ENCODE measurements at regions not wholly inside any gene's neighbourhood (a gene's known extent, or its start where the extent isn't known, plus 50 kb on each side); places are given as distances from the start of the nearest gene placed in this dataset.
A peak's percentile ranks its signal among the peaks of the same experiment; 100 is the strongest.

DNA sequence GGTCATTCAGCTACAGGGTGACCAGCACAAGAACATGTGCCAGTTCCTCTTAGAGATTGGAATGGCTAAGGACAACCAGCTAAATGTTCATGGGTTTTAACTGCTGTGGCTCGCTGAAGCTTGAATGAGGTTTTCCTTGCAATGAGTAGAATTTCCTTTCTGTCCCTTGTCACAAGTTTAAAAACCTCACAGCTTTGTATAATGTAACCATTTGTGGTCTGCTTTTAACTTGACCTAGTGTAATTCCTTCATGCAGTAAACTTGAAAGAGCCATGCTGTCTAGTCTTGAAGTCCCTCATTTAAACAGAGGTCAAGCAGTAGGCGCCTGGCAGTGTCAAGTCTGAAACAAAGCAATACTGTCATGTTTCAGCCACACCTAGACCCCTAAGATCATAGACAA, 181.3 kb upstream of the DMRT1 start:
- no peaks in the 10 kb centered on the region for H3K9me3 ChIP-seq (ENCODE audit: low read depth)
- H3K27me3 ChIP-seq = no peaks in the 10 kb centered on the region
- TF ChIP-seq, protein P1, sequence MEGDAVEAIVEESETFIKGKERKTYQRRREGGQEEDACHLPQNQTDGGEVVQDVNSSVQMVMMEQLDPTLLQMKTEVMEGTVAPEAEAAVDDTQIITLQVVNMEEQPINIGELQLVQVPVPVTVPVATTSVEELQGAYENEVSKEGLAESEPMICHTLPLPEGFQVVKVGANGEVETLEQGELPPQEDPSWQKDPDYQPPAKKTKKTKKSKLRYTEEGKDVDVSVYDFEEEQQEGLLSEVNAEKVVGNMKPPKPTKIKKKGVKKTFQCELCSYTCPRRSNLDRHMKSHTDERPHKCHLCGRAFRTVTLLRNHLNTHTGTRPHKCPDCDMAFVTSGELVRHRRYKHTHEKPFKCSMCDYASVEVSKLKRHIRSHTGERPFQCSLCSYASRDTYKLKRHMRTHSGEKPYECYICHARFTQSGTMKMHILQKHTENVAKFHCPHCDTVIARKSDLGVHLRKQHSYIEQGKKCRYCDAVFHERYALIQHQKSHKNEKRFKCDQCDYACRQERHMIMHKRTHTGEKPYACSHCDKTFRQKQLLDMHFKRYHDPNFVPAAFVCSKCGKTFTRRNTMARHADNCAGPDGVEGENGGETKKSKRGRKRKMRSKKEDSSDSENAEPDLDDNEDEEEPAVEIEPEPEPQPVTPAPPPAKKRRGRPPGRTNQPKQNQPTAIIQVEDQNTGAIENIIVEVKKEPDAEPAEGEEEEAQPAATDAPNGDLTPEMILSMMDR (IDR thresholded peaks at IDR 0.05; ENCODE audit: low read depth, low read length) = no peak
- peaks cover 9% of the 10 kb centered on the region for H3K4me1 ChIP-seq (ENCODE audit: low read depth)
- H3K4me3 ChIP-seq = no peak overlapping the region
- H3K27ac ChIP-seq = peak overlapping the region; percentile 17
- no peak for DNase-seq (ENCODE audit: low read depth in 1 of 2, low spot score in 1 of 2)
- H3K36me3 ChIP-seq = no peaks in the 10 kb centered on the region

DNA sequence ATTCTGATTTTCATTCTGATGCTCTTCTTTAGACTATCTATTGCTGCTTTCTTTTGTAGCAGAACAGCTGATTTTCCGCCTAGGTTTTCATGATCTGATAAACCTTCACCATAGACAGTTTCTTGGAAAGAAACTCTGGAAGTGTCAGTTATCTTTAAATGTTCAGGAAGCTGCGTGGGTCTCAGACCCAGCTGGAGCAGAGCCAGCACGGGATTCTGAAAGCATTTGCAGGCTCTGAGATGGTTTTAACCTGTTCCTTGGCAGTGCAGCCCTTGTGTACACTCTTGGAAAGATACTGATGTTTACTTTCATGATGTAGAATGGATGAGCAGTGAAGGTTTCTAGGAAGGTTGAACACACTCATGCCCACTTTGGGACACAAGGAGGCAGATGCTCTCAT, 178.0 kb upstream of the DMRT1 start:
- H3K27me3 ChIP-seq = no peaks in the 10 kb centered on the region
- no peak overlapping the region for H3K27ac ChIP-seq
- TF ChIP-seq, protein P1 (IDR thresholded peaks at IDR 0.05; ENCODE audit: low read depth, low read length) = no peak
- DNase-seq (ENCODE audit: low read depth in 1 of 2, low spot score in 1 of 2) = no peak
- H3K4me1 ChIP-seq (ENCODE audit: low read depth) = no peaks in the 10 kb centered on the region
- no peaks in the 10 kb centered on the region for H3K36me3 ChIP-seq
- no peaks in the 10 kb centered on the region for H3K9me3 ChIP-seq (ENCODE audit: low read depth)
- H3K4me3 ChIP-seq = no peak overlapping the region

DNA sequence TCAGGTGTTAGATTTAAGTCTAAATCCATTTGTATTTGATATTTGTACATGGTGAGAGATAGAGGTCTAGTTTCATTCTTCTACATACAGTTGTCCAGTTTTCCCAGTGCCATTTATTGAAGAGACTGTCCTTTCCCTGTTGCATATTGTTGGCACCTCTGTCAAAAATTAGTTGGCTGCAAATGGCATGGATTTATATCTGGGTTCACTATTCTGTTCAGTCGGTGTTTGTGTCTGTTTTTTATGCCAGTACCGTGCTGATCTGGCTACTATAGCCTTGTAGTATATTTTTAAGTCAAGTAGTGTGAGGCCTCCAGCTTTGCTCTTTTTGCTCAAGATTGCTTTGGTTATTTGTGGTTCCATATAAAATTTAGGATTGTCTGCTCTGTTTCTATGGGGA, 176.2 kb upstream of the DMRT1 start:
- Histone ChIP-seq H3K9me3 (ENCODE audit: low read depth) (no peaks in the 10 kb centered on the region), H3K36me3 (no peaks in the 10 kb centered on the region), H3K27ac (no peak overlapping the region), H3K4me1 (ENCODE audit: low read depth) (no peaks in the 10 kb centered on the region), H3K4me3 (no peak overlapping the region), H3K27me3 (no peaks in the 10 kb centered on the region)
- DNase-seq (ENCODE audit: low read depth in 1 of 2, low spot score in 1 of 2) = no peak
- TF ChIP-seq, protein P1 (IDR thresholded peaks at IDR 0.05; ENCODE audit: low read depth, low read length) = no peak

DNA sequence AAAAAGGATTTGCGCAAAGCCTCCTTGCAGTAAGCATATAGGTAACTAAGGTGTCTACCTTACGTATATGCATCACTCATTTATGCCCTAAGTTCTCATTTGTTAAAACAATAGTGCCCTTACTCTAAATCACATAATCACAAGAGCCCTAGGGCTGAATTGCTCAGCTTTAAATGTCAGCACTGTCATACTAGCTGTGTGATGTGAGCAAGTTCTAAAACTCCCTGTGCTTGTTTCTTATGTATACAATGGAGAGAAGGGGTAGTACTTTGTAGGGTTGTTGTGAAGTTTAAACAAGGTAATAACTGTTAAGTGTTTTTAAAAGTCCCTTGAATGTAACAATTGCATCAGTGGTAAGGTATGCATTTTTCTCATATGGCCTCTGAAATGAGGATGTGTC, 169.5 kb upstream of the DMRT1 start:
- Histone ChIP-seq H3K36me3 (no peaks in the 10 kb centered on the region), H3K27me3 (no peaks in the 10 kb centered on the region), H3K4me3 (no peak overlapping the region), H3K4me1 (ENCODE audit: low read depth) (peaks cover 4% of the 10 kb centered on the region), H3K27ac (no peak overlapping the region), H3K9me3 (ENCODE audit: low read depth) (no peaks in the 10 kb centered on the region)
- TF ChIP-seq, protein P1 (IDR thresholded peaks at IDR 0.05; ENCODE audit: low read depth, low read length) = no peak
- DNase-seq (ENCODE audit: low read depth in 1 of 2, low spot score in 1 of 2) = no peak

DNA sequence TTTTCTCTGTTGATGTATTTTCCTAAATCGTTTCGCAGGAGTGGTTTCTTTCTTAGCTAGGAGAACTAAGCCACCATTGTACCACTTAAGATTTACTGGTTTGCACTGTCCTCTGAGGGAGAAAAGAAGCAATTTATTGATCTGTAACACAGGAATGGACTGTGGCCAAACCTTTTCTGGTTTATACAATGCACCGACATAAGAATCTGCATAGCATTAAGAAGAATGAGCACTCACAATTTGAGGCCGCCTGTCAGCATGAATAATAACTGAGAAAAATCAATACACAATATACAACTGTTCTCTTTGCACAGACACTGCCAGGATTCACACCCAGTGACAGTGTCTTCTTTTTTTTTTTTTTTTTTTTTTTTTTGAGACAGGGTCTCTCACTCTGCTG, 168.6 kb upstream of the DMRT1 start:
- TF ChIP-seq, protein P1 (IDR thresholded peaks at IDR 0.05; ENCODE audit: low read depth, low read length) = no peak
- Histone ChIP-seq H3K27me3 (no peaks in the 10 kb centered on the region), H3K36me3 (no peaks in the 10 kb centered on the region), H3K27ac (no peak overlapping the region), H3K4me1 (ENCODE audit: low read depth) (peaks cover 4% of the 10 kb centered on the region), H3K9me3 (ENCODE audit: low read depth) (no peaks in the 10 kb centered on the region), H3K4me3 (no peak overlapping the region)
- DNase-seq (ENCODE audit: low read depth in 1 of 2, low spot score in 1 of 2) = no peak
